Ovary (tissue), 3 donors: ENCODE measurements at regions not wholly inside any gene's neighbourhood (a gene's known extent, or its start where the extent isn't known, plus 50 kb on each side); places are given as distances from the start of the nearest gene placed in this dataset.

Experiments used
- CTCF ChIP-seq, 3 donors: fragments of 450-650 bp in 2 of 3; fragments of 200-600 bp in 1 of 3; IDR thresholded peaks; one replicate each; pipeline versions ENCODE4 v1.5.1 to v1.8.0; 2016 to 2022; ENCODE audit warnings: antibody characterized with exemption in 3 of 3, mild to moderate bottlenecking in 1 of 3
- POLR2A ChIP-seq: fragments of 450-650 bp; IDR thresholded peaks from one replicate; pipeline ENCODE4 v1.6.1; 2017; ENCODE audit warnings: antibody characterized with exemption, mild to moderate bottlenecking, moderate library complexity
- donor health status: DM: no; HTN: no; CAD: no.

GRCh38 chr2:217703102-217703501 is 299.7 kb downstream of the TNS1 start:
- TF ChIP-seq CTCF (IDR thresholded peaks at IDR 0.05) (no peak), POLR2A (no peak)
